Cardiac muscle cell (in vitro differentiated cells and primary cell): ENCODE measurements at regions not wholly inside any gene's neighbourhood (a gene's known extent, or its start where the extent isn't known, plus 50 kb on each side); places are given as distances from the start of the nearest gene placed in this dataset.

ENCODE experiments used
- DNase-seq, 2 donors: peaks; one replicate each; pipeline versions ENCODE4 v3.0.0 to v3.0.0-alpha.2; 2010 to 2017; ENCODE audit warnings: low read depth in 1 of 2, low spot score in 1 of 2
- H3K27ac ChIP-seq: fragments of 200-600 bp; sonication (generic); 2 replicates; pipeline ENCODE4 v1.5.1; 2016
- H3K27me3 ChIP-seq: fragments of 200-600 bp; sonication (generic); 2 replicates; pipeline ENCODE4 v1.6.0; 2016; ENCODE audit warnings: control low read depth
- H3K36me3 ChIP-seq: fragments of 200-600 bp; sonication (generic); 2 replicates; pipeline ENCODE4 v1.5.1; 2016; ENCODE audit warnings: control low read depth
- H3K4me1 ChIP-seq: fragments of 200-600 bp; sonication (generic); 2 replicates; pipeline ENCODE4 v1.8.1; 2017; ENCODE audit warnings: low read depth, mild to moderate bottlenecking, mixed run types
- H3K4me3 ChIP-seq: fragments of 200-600 bp; sonication (generic); 2 replicates; pipeline ENCODE4 v1.5.1; 2016; ENCODE audit warnings: mild to moderate bottlenecking
- H3K9me3 ChIP-seq: fragments of 200-600 bp; sonication (generic); 2 replicates; pipeline ENCODE4 v1.5.1; 2017; ENCODE audit warnings: low read depth, mild to moderate bottlenecking, control low read depth
- TF ChIP-seq, protein P1 (sequence below): IDR thresholded peaks from 2 replicates; pipeline ENCODE4 v1.5.1; 2012; ENCODE audit warnings: low read depth, mild to moderate bottlenecking, low read length

GRCh38 chr20:57881466-57882385, 171.9 kb upstream of the PMEPA1 start:
- Histone ChIP-seq H3K4me3 (no peak overlapping the region), H3K27ac (no peak overlapping the region), H3K36me3 (no peaks in the 10 kb centered on the region), H3K9me3 (no peaks in the 10 kb centered on the region), H3K4me1 (no peaks in the 10 kb centered on the region), H3K27me3 (peaks cover 26% of the 10 kb centered on the region)
- TF ChIP-seq, protein P1, sequence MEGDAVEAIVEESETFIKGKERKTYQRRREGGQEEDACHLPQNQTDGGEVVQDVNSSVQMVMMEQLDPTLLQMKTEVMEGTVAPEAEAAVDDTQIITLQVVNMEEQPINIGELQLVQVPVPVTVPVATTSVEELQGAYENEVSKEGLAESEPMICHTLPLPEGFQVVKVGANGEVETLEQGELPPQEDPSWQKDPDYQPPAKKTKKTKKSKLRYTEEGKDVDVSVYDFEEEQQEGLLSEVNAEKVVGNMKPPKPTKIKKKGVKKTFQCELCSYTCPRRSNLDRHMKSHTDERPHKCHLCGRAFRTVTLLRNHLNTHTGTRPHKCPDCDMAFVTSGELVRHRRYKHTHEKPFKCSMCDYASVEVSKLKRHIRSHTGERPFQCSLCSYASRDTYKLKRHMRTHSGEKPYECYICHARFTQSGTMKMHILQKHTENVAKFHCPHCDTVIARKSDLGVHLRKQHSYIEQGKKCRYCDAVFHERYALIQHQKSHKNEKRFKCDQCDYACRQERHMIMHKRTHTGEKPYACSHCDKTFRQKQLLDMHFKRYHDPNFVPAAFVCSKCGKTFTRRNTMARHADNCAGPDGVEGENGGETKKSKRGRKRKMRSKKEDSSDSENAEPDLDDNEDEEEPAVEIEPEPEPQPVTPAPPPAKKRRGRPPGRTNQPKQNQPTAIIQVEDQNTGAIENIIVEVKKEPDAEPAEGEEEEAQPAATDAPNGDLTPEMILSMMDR, result no peak
- DNase-seq, result no peak

DNA sequence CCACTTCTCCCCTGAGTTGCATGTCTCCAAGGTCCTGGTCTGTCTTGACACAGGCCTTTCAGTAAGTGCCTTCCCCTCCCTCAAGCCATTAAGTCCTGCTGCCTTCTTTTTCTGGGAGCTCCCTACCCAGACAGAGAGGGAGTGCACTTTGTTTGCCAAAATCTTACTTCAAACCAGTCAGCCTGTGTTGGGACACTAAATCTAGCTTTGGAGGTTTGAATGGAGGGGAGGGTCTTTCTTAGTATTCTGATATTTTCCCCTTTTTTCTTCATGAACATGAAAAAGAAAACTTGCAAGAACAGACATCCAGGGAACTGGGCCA, 170.7 kb upstream of the PMEPA1 start:
- H3K4me3 ChIP-seq, result no peak overlapping the region
- no peaks in the 10 kb centered on the region for H3K9me3 ChIP-seq
- H3K36me3 ChIP-seq, result no peaks in the 10 kb centered on the region
- TF ChIP-seq, protein P1, result no peak
- H3K27ac ChIP-seq, result no peak overlapping the region
- DNase-seq, result no peak
- no peaks in the 10 kb centered on the region for H3K4me1 ChIP-seq
- peaks cover 26% of the 10 kb centered on the region for H3K27me3 ChIP-seq

DNA sequence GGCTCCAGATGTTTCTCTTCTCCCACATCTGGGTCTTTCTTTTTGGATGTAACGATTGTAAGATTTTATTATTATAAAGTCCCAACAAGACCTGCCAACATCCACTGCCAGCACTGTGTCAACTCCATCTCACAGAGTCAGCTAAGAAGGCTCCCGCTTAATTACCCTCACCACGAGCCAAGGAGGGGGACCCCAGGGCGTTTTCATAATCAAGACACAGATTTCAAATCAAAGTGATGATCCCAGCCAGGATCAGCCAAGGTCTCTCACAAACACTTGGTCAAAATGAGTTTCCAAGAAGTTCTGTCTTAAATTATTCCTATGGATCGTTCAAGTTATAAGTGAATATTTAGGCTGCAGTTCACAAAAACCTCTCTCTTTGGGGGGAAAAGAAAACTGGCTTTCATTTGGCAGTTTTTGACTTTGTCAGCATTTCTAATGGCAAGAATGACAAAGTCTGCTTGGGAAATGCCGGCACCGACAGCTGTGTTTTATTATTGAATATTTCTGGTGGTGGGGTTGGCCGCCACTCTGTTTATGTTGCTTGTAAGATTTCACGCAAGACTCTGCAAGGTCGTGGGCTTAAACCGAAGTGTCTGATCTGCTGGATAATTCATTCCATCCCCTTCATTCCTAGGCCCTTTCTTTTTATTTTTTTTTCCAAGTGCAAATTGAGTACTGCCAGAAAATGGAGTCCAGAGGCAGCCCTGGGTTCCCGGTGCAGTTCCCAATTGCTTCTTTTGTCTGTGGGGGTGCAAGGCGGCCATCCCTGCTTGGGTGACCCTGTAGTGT, 170.2 kb upstream of the PMEPA1 start:
- no peaks in the 10 kb centered on the region for H3K36me3 ChIP-seq
- TF ChIP-seq, protein P1, result no peak
- H3K27me3 ChIP-seq, result peaks cover 26% of the 10 kb centered on the region
- DNase-seq, result no peak
- H3K9me3 ChIP-seq, result no peaks in the 10 kb centered on the region
- H3K27ac ChIP-seq, result no peak overlapping the region
- H3K4me3 ChIP-seq, result no peak overlapping the region
- H3K4me1 ChIP-seq, result no peaks in the 10 kb centered on the region

- Histone ChIP-seq H3K36me3 (no peaks in the 10 kb centered on the region), H3K4me1 (no peaks in the 10 kb centered on the region), H3K9me3 (no peaks in the 10 kb centered on the region), H3K27me3 (peaks cover 26% of the 10 kb centered on the region), H3K4me3 (no peak overlapping the region), H3K27ac (no peak overlapping the region)
- TF ChIP-seq, protein P1, result no peak
- DNase-seq, result no peak
Observed at GRCh38 chr20:57879437-57879778, 169.6 kb upstream of the PMEPA1 start.

DNA sequence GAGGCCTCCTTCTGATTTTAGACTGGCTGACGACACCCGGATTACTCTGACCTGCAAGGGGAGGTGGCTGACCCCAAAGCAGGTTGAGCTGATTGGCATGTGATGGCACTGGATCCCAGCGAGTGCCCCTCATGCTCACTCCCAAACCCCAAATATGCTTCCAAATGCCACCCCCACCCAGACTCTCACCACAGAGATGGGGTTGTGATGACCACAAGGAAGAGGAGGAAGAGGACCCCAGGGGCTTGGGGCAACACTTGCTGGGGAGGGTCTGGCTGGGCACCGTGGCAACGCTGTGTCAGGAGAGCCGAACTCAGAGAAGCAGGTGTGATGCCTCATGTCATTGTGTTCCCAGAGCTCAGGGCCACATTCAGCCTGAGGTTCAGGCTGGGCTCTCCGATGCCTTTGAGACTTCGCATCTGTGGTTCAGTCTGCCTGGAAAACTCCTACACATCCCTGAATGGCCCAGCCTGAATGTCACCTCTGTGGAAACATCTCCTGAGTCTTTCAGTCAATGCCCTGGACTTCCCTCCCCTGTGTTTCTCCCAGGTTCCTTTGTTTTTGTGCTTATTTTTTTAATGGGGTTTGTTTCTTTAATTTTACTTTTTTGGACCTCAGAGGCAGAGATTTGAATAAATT, 169.1 kb upstream of the PMEPA1 start:
- H3K36me3 ChIP-seq, result no peaks in the 10 kb centered on the region
- no peak for DNase-seq
- H3K27ac ChIP-seq, result no peak overlapping the region
- TF ChIP-seq, protein P1, result no peak
- peaks cover 26% of the 10 kb centered on the region for H3K27me3 ChIP-seq
- H3K4me3 ChIP-seq, result no peak overlapping the region
- H3K4me1 ChIP-seq, result no peaks in the 10 kb centered on the region
- no peaks in the 10 kb centered on the region for H3K9me3 ChIP-seq
